SK-N-MC (cell line): ENCODE measurements at regions not wholly inside any gene's neighbourhood (a gene's known extent, or its start where the extent isn't known, plus 50 kb on each side); places are given as distances from the start of the nearest gene placed in this dataset.
"Not testable (repeated sequence)": the region's sequence is repeated elsewhere in the genome, so short reads cannot be mapped to it uniquely, and the experiment has no call there.

ENCODE experiments used
- EZH2 ChIP-seq: fragments of 200-600 bp; sonication (generic); IDR thresholded peaks from one replicate; pipeline ENCODE4 v1.6.1; 2017; ENCODE audit warnings: antibody characterized with exemption
- FOXP2 ChIP-seq: optimal IDR thresholded peaks from 2 replicates; pipeline ENCODE3; 2011; ENCODE audit warnings: mild to moderate bottlenecking, moderate library complexity; ENCODE audit not compliant: insufficient read depth; ENCODE audit errors: extremely low read length, control extremely low read depth
- POLR2AphosphoS5 ChIP-seq: IDR thresholded peaks from 2 replicates; pipeline ENCODE4 v1.6.1; 2012; ENCODE audit warnings: mild to moderate bottlenecking, low read depth, low read length, borderline replicate concordance

DNA sequence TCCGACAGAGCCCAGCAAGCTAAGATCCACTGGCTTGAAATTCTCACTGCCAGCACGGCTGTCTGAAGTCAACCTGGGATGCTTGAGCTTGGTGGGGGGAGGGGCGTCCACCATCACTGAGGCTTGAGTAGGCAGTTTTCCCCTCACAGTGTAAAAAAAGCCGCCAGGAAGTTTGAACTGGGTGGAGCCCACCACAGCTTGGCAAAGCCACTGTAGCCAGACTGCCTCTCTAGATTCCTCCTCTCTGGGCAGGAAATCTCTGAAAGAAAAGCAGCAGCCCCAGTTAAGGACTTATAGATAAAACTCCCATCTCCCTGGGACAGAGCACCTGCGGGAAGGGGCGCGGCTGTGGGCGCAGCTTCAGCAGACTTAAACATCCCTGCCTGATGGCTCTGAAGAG, 68.7 kb upstream of the LIPC start:
- TF ChIP-seq EZH2, POLR2AphosphoS5, FOXP2: not testable (repeated sequence)
